AG04450 (cell line): ENCODE measurements at regions not wholly inside any gene's neighbourhood (a gene's known extent, or its start where the extent isn't known, plus 50 kb on each side); places are given as distances from the start of the nearest gene placed in this dataset.

Source experiments
- CTCF ChIA-PET: fragments of 300-600, 350-600 bp; formaldehyde crosslinking; extraction: SDS; loops from one replicate; lab custom pipeline; 2022; ENCODE audit warnings: antibody characterized with exemption, inconsistent platforms; lab: Charles Lee
- POLR2A ChIA-PET: fragments of 350-600 bp; formaldehyde crosslinking; extraction: SDS; loops from one replicate; lab custom pipeline; 2021; ENCODE audit warnings: antibody characterized with exemption, inconsistent platforms; lab: Yijun Ruan, JAX
- DNase-seq: peaks from one replicate; pipeline ENCODE4 v3.0.0-alpha.2; 2011; ENCODE audit warnings: low read depth, low spot score
- H3K27ac ChIP-seq: one replicate; pipeline ENCODE4 v1.5.1; 2012; ENCODE audit warnings: low read depth, low read length, control low read depth
- H3K27me3 ChIP-seq: one replicate; pipeline ENCODE4 v1.6.0; 2012; ENCODE audit warnings: low read length; ENCODE audit not compliant: control insufficient read depth, insufficient read depth
- H3K4me3 ChIP-seq: 2 replicates; pipeline ENCODE4 v1.5.1; 2011; ENCODE audit warnings: mild to moderate bottlenecking, low read depth, low read length, control low read depth
- H3K9me3 ChIP-seq: 2 replicates; pipeline ENCODE4 v1.5.1; 2012; ENCODE audit warnings: low read length; ENCODE audit not compliant: control insufficient read depth, insufficient read depth
- TF ChIP-seq, protein P1 (sequence below): IDR thresholded peaks from 2 replicates; pipeline ENCODE4 v1.5.1; 2011; ENCODE audit warnings: low read depth, low read length, control low read depth, inconsistent platforms

DNA sequence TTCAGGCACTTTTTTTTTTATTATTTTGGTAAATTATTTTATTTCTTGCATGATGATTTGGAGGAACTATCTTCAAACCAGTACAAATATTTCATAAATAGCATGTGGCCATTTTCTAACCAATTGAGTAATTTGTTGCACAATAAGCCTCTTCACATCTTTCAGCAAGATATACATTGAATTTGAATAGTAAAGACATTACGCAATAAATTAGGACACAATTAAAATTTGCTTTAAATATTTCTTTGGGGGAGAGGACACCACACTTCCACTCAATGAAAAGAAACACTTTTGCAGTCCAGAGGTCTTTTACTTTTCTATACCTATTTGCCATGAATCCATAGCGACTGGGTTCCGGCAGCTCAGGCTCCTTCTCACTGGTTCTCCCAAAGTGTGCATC lies 762.6 kb upstream of the GOLIM4 start:
- no peak overlapping the region for H3K27ac ChIP-seq
- no peaks in the 10 kb centered on the region for H3K9me3 ChIP-seq
- H3K4me3 ChIP-seq = no peak overlapping the region
- TF ChIP-seq, protein P1, sequence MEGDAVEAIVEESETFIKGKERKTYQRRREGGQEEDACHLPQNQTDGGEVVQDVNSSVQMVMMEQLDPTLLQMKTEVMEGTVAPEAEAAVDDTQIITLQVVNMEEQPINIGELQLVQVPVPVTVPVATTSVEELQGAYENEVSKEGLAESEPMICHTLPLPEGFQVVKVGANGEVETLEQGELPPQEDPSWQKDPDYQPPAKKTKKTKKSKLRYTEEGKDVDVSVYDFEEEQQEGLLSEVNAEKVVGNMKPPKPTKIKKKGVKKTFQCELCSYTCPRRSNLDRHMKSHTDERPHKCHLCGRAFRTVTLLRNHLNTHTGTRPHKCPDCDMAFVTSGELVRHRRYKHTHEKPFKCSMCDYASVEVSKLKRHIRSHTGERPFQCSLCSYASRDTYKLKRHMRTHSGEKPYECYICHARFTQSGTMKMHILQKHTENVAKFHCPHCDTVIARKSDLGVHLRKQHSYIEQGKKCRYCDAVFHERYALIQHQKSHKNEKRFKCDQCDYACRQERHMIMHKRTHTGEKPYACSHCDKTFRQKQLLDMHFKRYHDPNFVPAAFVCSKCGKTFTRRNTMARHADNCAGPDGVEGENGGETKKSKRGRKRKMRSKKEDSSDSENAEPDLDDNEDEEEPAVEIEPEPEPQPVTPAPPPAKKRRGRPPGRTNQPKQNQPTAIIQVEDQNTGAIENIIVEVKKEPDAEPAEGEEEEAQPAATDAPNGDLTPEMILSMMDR = no peak
- POLR2A ChIA-PET = no interaction called here
- CTCF ChIA-PET = no interaction called here
- no peak for DNase-seq
- H3K27me3 ChIP-seq = no peaks in the 10 kb centered on the region

DNA sequence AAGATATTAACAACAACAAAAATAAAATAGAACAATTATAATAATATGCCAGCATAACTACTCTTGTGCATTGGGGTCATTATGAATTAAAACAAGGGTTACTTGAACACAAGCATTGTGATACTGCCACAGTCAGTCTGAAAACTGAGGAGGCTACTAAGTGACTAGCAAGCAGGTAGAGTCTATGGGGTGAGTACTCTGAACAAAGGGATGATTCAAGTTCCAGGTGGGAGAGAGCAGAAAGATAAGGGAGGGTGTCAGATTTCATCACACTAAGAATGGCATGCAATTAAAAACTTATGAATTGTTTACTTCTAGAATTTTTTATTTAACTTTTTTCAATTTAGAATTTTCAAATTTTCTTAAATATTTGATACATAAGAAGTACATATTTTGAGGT lies 754.4 kb upstream of the GOLIM4 start:
- ChIA-PET POLR2A (no interaction called here), CTCF (interaction anchor here (4.2 kb wide), 1 partner anchor 339 kb away, joined by 67 read pairs; no protein-coding TSS in a partner anchor)
- Histone ChIP-seq H3K27ac (no peak overlapping the region), H3K4me3 (no peak overlapping the region), H3K27me3 (no peaks in the 10 kb centered on the region), H3K9me3 (no peaks in the 10 kb centered on the region)
- TF ChIP-seq, protein P1 = no peak
- no peak for DNase-seq

DNA sequence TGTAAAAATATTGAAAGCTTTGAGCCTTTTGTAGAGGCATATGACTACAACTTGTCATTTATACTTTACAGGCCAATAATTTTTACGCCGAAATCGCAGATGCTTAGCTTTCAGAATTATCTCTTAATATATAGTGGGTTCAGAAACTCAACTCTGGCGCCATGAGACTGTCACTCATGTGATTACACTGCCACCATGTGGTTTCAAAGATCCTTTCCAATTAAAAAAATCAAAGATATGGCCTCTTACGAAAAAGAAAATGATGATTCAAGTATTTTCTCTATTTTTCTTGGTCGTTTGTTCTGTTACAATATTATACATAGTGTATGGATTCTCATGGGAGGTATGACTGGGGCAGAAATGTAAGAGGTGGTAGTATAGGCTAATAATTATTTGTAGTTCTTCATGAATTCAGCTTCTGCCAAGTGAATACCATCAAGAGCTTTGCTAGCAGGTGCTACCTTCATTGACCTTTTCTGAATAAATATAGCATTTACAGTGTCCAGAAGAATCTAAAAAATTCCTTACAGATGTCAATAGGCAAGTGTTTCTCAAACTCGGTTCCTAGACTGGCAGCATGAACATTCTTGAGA lies 751.7 kb upstream of the GOLIM4 start:
- peak; percentile 2 for DNase-seq
- ChIA-PET POLR2A (no interaction called here), CTCF (interaction anchor here (0.6 to 4.2 kb wide), 73 partner anchors 10 to 822 kb away, joined by 3 to 138 read pairs (median 4); no protein-coding TSS in a partner anchor)
- Histone ChIP-seq H3K4me3 (no peak overlapping the region), H3K27ac (no peak overlapping the region), H3K27me3 (peaks cover 3% of the 10 kb centered on the region), H3K9me3 (no peaks in the 10 kb centered on the region)
- TF ChIP-seq, protein P1 = peak; percentile 74

DNA sequence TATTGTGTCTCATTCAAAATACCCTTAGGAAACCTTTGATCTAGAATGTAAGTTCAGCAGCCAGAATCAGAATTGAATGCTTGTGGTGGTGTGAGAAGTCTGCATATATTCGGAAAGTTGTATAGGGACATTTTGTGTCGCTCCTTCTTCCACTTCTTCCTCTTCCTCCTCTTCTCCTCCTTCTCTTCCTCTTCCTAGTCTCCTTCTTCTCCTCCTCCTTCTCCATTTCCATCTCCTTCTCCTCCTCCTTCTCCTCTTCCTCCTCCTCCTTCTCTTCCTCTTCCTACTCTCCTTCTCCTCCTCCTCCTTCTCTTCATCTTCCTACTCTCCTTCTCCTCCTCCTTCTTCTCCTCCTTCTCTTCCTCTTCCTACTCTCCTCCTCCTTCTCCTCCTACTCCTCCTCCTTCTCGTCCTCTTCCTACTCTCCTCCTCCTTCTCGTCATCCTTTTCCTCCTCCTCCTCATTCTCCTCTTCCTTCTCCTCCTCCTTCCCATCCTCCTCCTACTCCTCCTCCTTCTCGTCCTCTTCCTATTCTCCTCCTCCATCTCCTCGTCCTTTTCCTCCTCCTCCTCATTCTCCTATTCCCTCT lies 749.3 kb upstream of the GOLIM4 start:
- POLR2A ChIA-PET = no interaction called here
- TF ChIP-seq, protein P1 = no peak
- no peaks in the 10 kb centered on the region for H3K9me3 ChIP-seq
- no peak overlapping the region for H3K27ac ChIP-seq
- H3K27me3 ChIP-seq = peaks cover 3% of the 10 kb centered on the region
- CTCF ChIA-PET = no interaction called here
- no peak overlapping the region for H3K4me3 ChIP-seq
- no peak for DNase-seq

DNA sequence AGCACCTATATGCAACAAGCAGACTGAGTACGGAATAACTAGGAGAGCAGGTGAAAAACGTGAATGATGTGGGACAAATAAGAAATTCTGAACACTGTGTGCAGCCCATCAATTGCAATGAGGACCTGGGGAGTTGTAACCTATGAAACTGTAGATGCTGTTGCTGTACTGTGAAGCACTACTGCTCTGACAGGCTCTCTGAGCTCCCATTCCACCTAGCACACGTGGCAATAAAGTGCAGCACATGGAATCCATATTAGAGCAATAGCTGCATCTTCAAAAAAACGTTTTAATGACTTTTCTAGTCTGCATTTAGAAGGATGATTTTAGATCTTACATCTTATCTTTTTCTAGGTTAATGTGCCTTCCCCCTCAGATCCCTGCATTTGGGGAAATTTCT lies 748.7 kb upstream of the GOLIM4 start:
- Histone ChIP-seq H3K9me3 (no peaks in the 10 kb centered on the region), H3K27me3 (peaks cover 3% of the 10 kb centered on the region), H3K4me3 (no peak overlapping the region), H3K27ac (no peak overlapping the region)
- TF ChIP-seq, protein P1 = no peak
- ChIA-PET POLR2A (no interaction called here), CTCF (interaction anchor here (2.0 kb wide), 1 partner anchor 633 kb away, joined by 6 read pairs; no protein-coding TSS in a partner anchor)
- DNase-seq = no peak
